ENCODE measurements at regions not wholly inside any gene's neighbourhood (a gene's known extent, or its start where the extent isn't known, plus 50 kb on each side); places are given as distances from the start of the nearest gene placed in this dataset.
A peak's percentile ranks its signal among the peaks of the same experiment; 100 is the strongest.

DNA sequence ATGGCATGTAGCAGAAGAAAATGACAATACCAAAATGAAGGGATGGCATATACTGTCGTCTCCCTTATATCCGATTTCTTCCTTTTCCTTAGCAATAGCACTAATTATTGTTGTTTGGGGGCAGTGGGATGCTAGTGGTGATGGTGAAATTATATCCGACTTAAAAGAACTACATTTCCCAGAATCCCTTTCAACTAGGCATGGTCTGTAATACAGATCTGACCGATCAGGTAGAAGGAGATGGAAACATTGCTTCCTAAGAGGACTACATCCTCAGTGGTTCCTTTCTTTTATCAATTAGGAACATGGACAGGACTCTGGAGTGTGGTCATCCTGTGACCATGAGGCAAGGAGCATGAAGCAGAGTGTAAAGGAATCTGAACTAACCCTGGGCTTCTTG lies 532.6 kb downstream of the CBLN4 start:
- H3K4me1 ChIP-seq (ENCODE audit: insufficient read depth, low read length): no peaks in the 10 kb centered on the region; the same call in 1 of the 2 replicates
- H3K23ac ChIP-seq (ENCODE audit: insufficient read length, low read depth, low read length): no peak overlapping the region
- peak overlapping the region in 1 of 3 experiments; percentile 74; a peak in 1 of 7 replicates for H3K27ac Mint-ChIP-seq
- H3K9me3 ChIP-seq (ENCODE audit: control insufficient read depth, low read depth, low read length): no peaks in the 10 kb centered on the region
- no peak overlapping the region for H3K18ac ChIP-seq (ENCODE audit: insufficient read length, low read depth, low read length)
- WGBS (ENCODE audit: extremely low coverage, insufficient read length, low lambda C conversion rate): no CpG with 5 or more reads among the region's 4 CpGs
- H3K36me3 Mint-ChIP-seq (ENCODE audit: insufficient read depth in 1 of 3, low read depth in 3 of 3): no peaks in the 10 kb centered on the region; a peak in 1 of 7 replicates
- no peak overlapping the region for H3K4me3 Mint-ChIP-seq
- no peak overlapping the region for H3K27ac ChIP-seq (ENCODE audit: insufficient read length, low read depth, low read length)
- no peak overlapping the region for H2BK15ac ChIP-seq (ENCODE audit: low read depth, low read length)
- H3K4me1 Mint-ChIP-seq: peaks cover 22 to 27% of the 10 kb centered on the region in 2 experiments
- no peak overlapping the region for H4K8ac ChIP-seq (replicated peaks; ENCODE audit: insufficient read length, low read depth, low read length)
- H3K27me3 ChIP-seq (ENCODE audit: insufficient read depth, low read length): no peaks in the 10 kb centered on the region
- H2AFZ ChIP-seq (ENCODE audit: low read length): peak overlapping the region; percentile 90
- no peak for DNase-seq
- H4K5ac ChIP-seq (ENCODE audit: insufficient read length, low read depth, low read length): no peak overlapping the region
- no peak overlapping the region for H3K14ac ChIP-seq (ENCODE audit: insufficient read depth, low read length)
- H2BK5ac ChIP-seq (ENCODE audit: insufficient read length, low read length): no peak overlapping the region
- no peaks in the 10 kb centered on the region for H3K9me3 Mint-ChIP-seq
- H3K9ac ChIP-seq (ENCODE audit: extremely low read depth, insufficient read length, low read length): no peak overlapping the region
- no peak overlapping the region for H2BK20ac ChIP-seq (ENCODE audit: low read depth, low read length, poor library complexity, severe bottlenecking)
- no peak overlapping the region for H3K56ac ChIP-seq (ENCODE audit: insufficient read length, low read depth, low read length)
- no peak overlapping the region for H4K91ac ChIP-seq (ENCODE audit: insufficient read length, low read depth, low read length)
- no peak overlapping the region for H2BK120ac ChIP-seq (ENCODE audit: low read depth, low read length, poor library complexity, severe bottlenecking)
- no peak overlapping the region for H2AK5ac ChIP-seq (ENCODE audit: insufficient read length, low read length)
- TF ChIP-seq, protein P1, sequence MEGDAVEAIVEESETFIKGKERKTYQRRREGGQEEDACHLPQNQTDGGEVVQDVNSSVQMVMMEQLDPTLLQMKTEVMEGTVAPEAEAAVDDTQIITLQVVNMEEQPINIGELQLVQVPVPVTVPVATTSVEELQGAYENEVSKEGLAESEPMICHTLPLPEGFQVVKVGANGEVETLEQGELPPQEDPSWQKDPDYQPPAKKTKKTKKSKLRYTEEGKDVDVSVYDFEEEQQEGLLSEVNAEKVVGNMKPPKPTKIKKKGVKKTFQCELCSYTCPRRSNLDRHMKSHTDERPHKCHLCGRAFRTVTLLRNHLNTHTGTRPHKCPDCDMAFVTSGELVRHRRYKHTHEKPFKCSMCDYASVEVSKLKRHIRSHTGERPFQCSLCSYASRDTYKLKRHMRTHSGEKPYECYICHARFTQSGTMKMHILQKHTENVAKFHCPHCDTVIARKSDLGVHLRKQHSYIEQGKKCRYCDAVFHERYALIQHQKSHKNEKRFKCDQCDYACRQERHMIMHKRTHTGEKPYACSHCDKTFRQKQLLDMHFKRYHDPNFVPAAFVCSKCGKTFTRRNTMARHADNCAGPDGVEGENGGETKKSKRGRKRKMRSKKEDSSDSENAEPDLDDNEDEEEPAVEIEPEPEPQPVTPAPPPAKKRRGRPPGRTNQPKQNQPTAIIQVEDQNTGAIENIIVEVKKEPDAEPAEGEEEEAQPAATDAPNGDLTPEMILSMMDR (conservative IDR thresholded peaks at IDR 0.05): no peak
- H3K23me2 ChIP-seq (ENCODE audit: insufficient read length, low read depth, low read length, poor library complexity, severe bottlenecking): no peaks in the 10 kb centered on the region
- no peak overlapping the region for H3T11ph ChIP-seq (ENCODE audit: low read length)
- H4K20me1 ChIP-seq (ENCODE audit: control insufficient read depth, insufficient read depth, insufficient read length): no peaks in the 10 kb centered on the region
- no peaks in the 10 kb centered on the region for H3K79me1 ChIP-seq (ENCODE audit: insufficient read depth, low read depth, low read length, poor library complexity, severe bottlenecking)
- no peak overlapping the region for H3K4me2 ChIP-seq (ENCODE audit: insufficient read depth, insufficient read length, low read length)
- H3K79me2 ChIP-seq (ENCODE audit: insufficient read depth, low read length): no peaks in the 10 kb centered on the region
- H2BK12ac ChIP-seq (ENCODE audit: insufficient read length, low read depth, low read length): no peak overlapping the region
- H3K4ac ChIP-seq (ENCODE audit: low read depth, low read length): no peak overlapping the region
- no peaks in the 10 kb centered on the region for H3K27me3 Mint-ChIP-seq (ENCODE audit: low read depth)

Data from H9 (cell line).